Activated T-cell treated with anti-CD3 and anti-CD28 coated beads for 24 hours (primary cell): ENCODE measurements at regions not wholly inside any gene's neighbourhood (a gene's known extent, or its start where the extent isn't known, plus 50 kb on each side); places are given as distances from the start of the nearest gene placed in this dataset.
"Not testable (repeated sequence)": the region's sequence is repeated elsewhere in the genome, so short reads cannot be mapped to it uniquely, and the experiment has no call there.

ENCODE experiments used
- DNase-seq: peaks from one replicate; pipeline ENCODE4 v3.0.0-alpha.2; 2020; ENCODE audit warnings: low read depth

- no peak for DNase-seq
These were observed 336.0 kb upstream of the ONECUT1 start for GRCh38 chr15:53126144-53126543.

GRCh38 chr15:53122818-53123217, 332.7 kb upstream of the ONECUT1 start:
- no peak for DNase-seq

GRCh38 chr15:53116915-53117314, 326.8 kb upstream of the ONECUT1 start:
- DNase-seq: not testable (repeated sequence)

- no peak for DNase-seq
These were observed 326.0 kb upstream of the ONECUT1 start for GRCh38 chr15:53116169-53116568.

- no peak for DNase-seq
These were observed 325.4 kb upstream of the ONECUT1 start for GRCh38 chr15:53115563-53115962.

GRCh38 chr15:53114960-53115359, 324.8 kb upstream of the ONECUT1 start:
- DNase-seq: no peak

GRCh38 chr15:53110999-53111398, 320.9 kb upstream of the ONECUT1 start:
- no peak for DNase-seq

GRCh38 chr15:53108319-53108718, 318.2 kb upstream of the ONECUT1 start:
- DNase-seq: no peak

GRCh38 chr15:53107855-53108254, 317.7 kb upstream of the ONECUT1 start:
- DNase-seq: no peak

GRCh38 chr15:53106505-53107286, 316.6 kb upstream of the ONECUT1 start:
- DNase-seq: no peak

- DNase-seq: no peak
These were observed 312.3 kb upstream of the ONECUT1 start for GRCh38 chr15:53102483-53102882.

GRCh38 chr15:53080484-53080883, 290.3 kb upstream of the ONECUT1 start:
- no peak for DNase-seq

GRCh38 chr15:53074221-53074620, 284.1 kb upstream of the ONECUT1 start:
- DNase-seq: no peak

- no peak for DNase-seq
These were observed 281.9 kb upstream of the ONECUT1 start for GRCh38 chr15:53072077-53072476.

- no peak for DNase-seq
These were observed 278.5 kb upstream of the ONECUT1 start for GRCh38 chr15:53068636-53069035.

GRCh38 chr15:53059273-53060043, 269.3 kb upstream of the ONECUT1 start:
- no peak for DNase-seq

GRCh38 chr15:53046153-53046790, 256.1 kb upstream of the ONECUT1 start:
- DNase-seq: no peak

- DNase-seq: no peak
These were observed 248.5 kb upstream of the ONECUT1 start for GRCh38 chr15:53038655-53038941.

GRCh38 chr15:53037904-53038654, 247.9 kb upstream of the ONECUT1 start:
- DNase-seq: no peak

GRCh38 chr15:53036641-53037040, 246.5 kb upstream of the ONECUT1 start:
- no peak for DNase-seq

- no peak for DNase-seq
These were observed 244.7 kb upstream of the ONECUT1 start for GRCh38 chr15:53034767-53035245.

- no peak for DNase-seq
These were observed 243.6 kb upstream of the ONECUT1 start for GRCh38 chr15:53033709-53034108.
